HCT116 (cell line): ENCODE measurements at regions not wholly inside any gene's neighbourhood (a gene's known extent, or its start where the extent isn't known, plus 50 kb on each side); places are given as distances from the start of the nearest gene placed in this dataset.

Source experiments
- SIN3A ChIP-seq: IDR thresholded peaks from 2 replicates; pipeline ENCODE4 v1.6.1; 2012; ENCODE audit warnings: low read depth
- TF ChIP-seq, protein P1 (sequence below), 3 experiments: fragments of 200-600 bp in 1 of 3; sonication (generic) in 1 of 3; IDR thresholded peaks in 2 of 3; conservative IDR thresholded peaks in 1 of 3; 2 replicates each; pipeline ENCODE4 v1.5.1; 2012 to 2017; ENCODE audit warnings: low read depth in 2 of 3, low read length in 2 of 3, antibody characterized with exemption in 1 of 3, borderline replicate concordance in 1 of 3, control low read depth in 1 of 3, mild to moderate bottlenecking in 1 of 3, mixed read lengths in 1 of 3, mixed run types in 1 of 3, moderate library complexity in 1 of 3; ENCODE audit not compliant: insufficient read depth in 1 of 3

- TF ChIP-seq SIN3A: no peak
- TF ChIP-seq, protein P1, sequence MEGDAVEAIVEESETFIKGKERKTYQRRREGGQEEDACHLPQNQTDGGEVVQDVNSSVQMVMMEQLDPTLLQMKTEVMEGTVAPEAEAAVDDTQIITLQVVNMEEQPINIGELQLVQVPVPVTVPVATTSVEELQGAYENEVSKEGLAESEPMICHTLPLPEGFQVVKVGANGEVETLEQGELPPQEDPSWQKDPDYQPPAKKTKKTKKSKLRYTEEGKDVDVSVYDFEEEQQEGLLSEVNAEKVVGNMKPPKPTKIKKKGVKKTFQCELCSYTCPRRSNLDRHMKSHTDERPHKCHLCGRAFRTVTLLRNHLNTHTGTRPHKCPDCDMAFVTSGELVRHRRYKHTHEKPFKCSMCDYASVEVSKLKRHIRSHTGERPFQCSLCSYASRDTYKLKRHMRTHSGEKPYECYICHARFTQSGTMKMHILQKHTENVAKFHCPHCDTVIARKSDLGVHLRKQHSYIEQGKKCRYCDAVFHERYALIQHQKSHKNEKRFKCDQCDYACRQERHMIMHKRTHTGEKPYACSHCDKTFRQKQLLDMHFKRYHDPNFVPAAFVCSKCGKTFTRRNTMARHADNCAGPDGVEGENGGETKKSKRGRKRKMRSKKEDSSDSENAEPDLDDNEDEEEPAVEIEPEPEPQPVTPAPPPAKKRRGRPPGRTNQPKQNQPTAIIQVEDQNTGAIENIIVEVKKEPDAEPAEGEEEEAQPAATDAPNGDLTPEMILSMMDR (IDR thresholded peaks at IDR 0.05 in 2 of 3, conservative IDR thresholded peaks at IDR 0.05 in 1 of 3; ENCODE audit: borderline replicate concordance in 1 of 3, insufficient read depth in 1 of 3, low read depth in 2 of 3, low read length in 2 of 3): no peak
These were observed 746.3 kb upstream of the RAB6C start for GRCh38 chr2:129233166-129233565.
